HepG2 (cell line): ENCODE measurements at regions not wholly inside any gene's neighbourhood (a gene's known extent, or its start where the extent isn't known, plus 50 kb on each side); places are given as distances from the start of the nearest gene placed in this dataset.

Experiments
- ATAC-seq: fragments of 200-7000 bp; cut with Tn5 transposase; 3 replicates; pipeline ENCODE4 v1.9.1; 2020; ENCODE audit warnings: mild to moderate bottlenecking, moderate library complexity
- BruUV-seq: library from RNA; stranded (reverse); fragments of 400-500 nt; replicated peaks from 2 replicates; lab custom pipeline; 2021; lab: Mats Ljungman, UMichigan
- CTCF ChIA-PET: fragments of 300-600 bp; formaldehyde crosslinking; extraction: SDS; loops from one replicate; lab custom pipeline; 2021; ENCODE audit warnings: low total read pairs, inconsistent platforms, low intra/inter-chr PET ratio; lab: Yijun Ruan, JAX
- POLR2A ChIA-PET: fragments of 350-600 bp; sonication (Branson Sonifier 250); formaldehyde crosslinking; loops from one replicate; lab custom pipeline; 2020; ENCODE audit warnings: antibody characterized with exemption, inconsistent platforms; lab: Yijun Ruan, JAX
- DNase-seq: peaks from one replicate; pipeline ENCODE4 v3.0.0-alpha.2; 2015; ENCODE audit warnings: low spot score
- FAIRE-seq: peaks from 3 replicates; lab custom pipeline; 2011; peaks lifted over from hg19 to GRCh38; lab: Jason Lieb, UNC
- H2AFZ ChIP-seq: one replicate; pipeline ENCODE4 v1.6.1; 2011; ENCODE audit warnings: low read length, inconsistent platforms
- H3K27ac ChIP-seq: fragments of 300-600 bp; 3 replicates; pipeline ENCODE4 v1.8.0; 2011; ENCODE audit warnings: mixed run types, mild to moderate bottlenecking, mixed read lengths, low read length, inconsistent platforms; ENCODE audit not compliant: insufficient read depth; ENCODE audit errors: extremely low read length
- H3K27me3 ChIP-seq, 2 experiments: fragments of 200-600 bp in 1 of 2; 2 replicates in 1 of 2; 3 replicates in 1 of 2; pipeline versions ENCODE4 v1.6.0 to v1.8.0; 2011; ENCODE audit warnings: low read length in 2 of 2, mild to moderate bottlenecking in 2 of 2, moderate library complexity in 2 of 2, inconsistent platforms in 1 of 2; ENCODE audit not compliant: insufficient read depth in 2 of 2, control insufficient read depth in 1 of 2
- H3K36me3 ChIP-seq, 2 experiments: fragments of 200-600 bp in 1 of 2; replicated peaks in 1 of 2; 2 replicates in 1 of 2; 3 replicates in 1 of 2; pipeline versions ENCODE4 v1.5.1 to v1.8.0; 2011; ENCODE audit warnings: low read length in 2 of 2, inconsistent platforms in 1 of 2; ENCODE audit not compliant: insufficient read depth in 2 of 2, control insufficient read depth in 1 of 2
- H3K4me1 ChIP-seq: 2 replicates; pipeline ENCODE4 v1.5.1; 2012; ENCODE audit warnings: low read length, inconsistent platforms; ENCODE audit not compliant: insufficient read depth
- H3K4me2 ChIP-seq: 2 replicates; pipeline ENCODE4 v1.6.0; 2011; ENCODE audit warnings: low read depth, low read length, inconsistent platforms
- H3K4me3 ChIP-seq, 3 experiments: fragments of 200-600 bp in 1 of 3; sonication (generic), shearing (Covaris generic) in 1 of 3; replicated peaks in 1 of 3; 2 replicates each; pipeline ENCODE4 v1.5.1; 2011 to 2016; ENCODE audit warnings: low read length in 3 of 3, inconsistent platforms in 2 of 3, low read depth in 2 of 3, mild to moderate bottlenecking in 2 of 3, control low read depth in 1 of 3, mixed read lengths in 1 of 3; ENCODE audit not compliant: insufficient read depth in 1 of 3
- H3K79me2 ChIP-seq: one replicate; pipeline ENCODE4 v1.6.1; 2011; ENCODE audit warnings: low read length, inconsistent platforms; ENCODE audit not compliant: insufficient read depth
- H3K9ac ChIP-seq: 2 replicates; pipeline ENCODE4 v1.6.0; 2011; ENCODE audit warnings: mild to moderate bottlenecking, low read depth, low read length, inconsistent platforms; ENCODE audit not compliant: insufficient read depth
- H3K9me3 ChIP-seq: 2 replicates; pipeline ENCODE4 v1.5.1; 2012; ENCODE audit warnings: mild to moderate bottlenecking, low read length
- H4K20me1 ChIP-seq: 2 replicates; pipeline ENCODE4 v1.6.0; 2011; ENCODE audit warnings: inconsistent platforms, mild to moderate bottlenecking, low read length, moderate library complexity; ENCODE audit not compliant: insufficient read depth
- ATF3 ChIP-seq: sonication (generic); formaldehyde crosslinking; IDR thresholded peaks from 2 replicates; pipeline ENCODE4 v1.4.0; 2020; ENCODE audit warnings: missing genetic modification reagents
- CREB3 ChIP-seq: sonication (generic); formaldehyde crosslinking; IDR thresholded peaks from 2 replicates; pipeline ENCODE4 v1.5.0; 2020; ENCODE audit warnings: missing genetic modification reagents
- JARID2 ChIP-seq: sonication (generic); formaldehyde crosslinking; IDR thresholded peaks from 2 replicates; pipeline ENCODE4 v1.8.1; 2023; ENCODE audit warnings: missing genetic modification reagents, inconsistent platforms; ENCODE audit not compliant: insufficient replicate concordance
- MAF1 ChIP-seq: sonication (generic); formaldehyde crosslinking; IDR thresholded peaks from 2 replicates; pipeline ENCODE4 v1.5.0; 2020; ENCODE audit warnings: missing genetic modification reagents, borderline replicate concordance
- NCOA5 ChIP-seq: sonication (generic); formaldehyde crosslinking; IDR thresholded peaks from 2 replicates; pipeline ENCODE4 v1.4.0; 2020; ENCODE audit warnings: missing genetic modification reagents
- PATZ1 ChIP-seq: sonication (generic); formaldehyde crosslinking; IDR thresholded peaks from 2 replicates; pipeline ENCODE4 v1.4.0; 2020; ENCODE audit warnings: missing genetic modification reagents
- RELA ChIP-seq: sonication (generic); formaldehyde crosslinking; IDR thresholded peaks from 2 replicates; pipeline ENCODE4 v1.4.0; 2020; ENCODE audit warnings: missing genetic modification reagents
- TMF1 ChIP-seq: sonication (generic); formaldehyde crosslinking; IDR thresholded peaks from 2 replicates; pipeline ENCODE4 v1.8.1; 2022; ENCODE audit warnings: low read depth, missing genetic modification reagents
- TRIM24 ChIP-seq: sonication (generic); formaldehyde crosslinking; IDR thresholded peaks from 2 replicates; pipeline ENCODE4 v1.8.0; 2022; ENCODE audit warnings: mild to moderate bottlenecking, missing genetic modification reagents
- ZBED4 ChIP-seq: sonication (generic); formaldehyde crosslinking; IDR thresholded peaks from 2 replicates; pipeline ENCODE4 v1.4.0; 2020; ENCODE audit warnings: missing genetic modification reagents, borderline replicate concordance
- ZBTB10 ChIP-seq: sonication (generic); formaldehyde crosslinking; IDR thresholded peaks from 2 replicates; pipeline ENCODE4 v1.4.0; 2020; ENCODE audit warnings: missing genetic modification reagents, borderline replicate concordance
- ZMYM4 ChIP-seq: sonication (generic); formaldehyde crosslinking; IDR thresholded peaks from 2 replicates; pipeline ENCODE4 v1.8.1; 2023; ENCODE audit warnings: mild to moderate bottlenecking, missing genetic modification reagents
- ZNF562 ChIP-seq: sonication (generic); formaldehyde crosslinking; IDR thresholded peaks from 2 replicates; pipeline ENCODE4 v1.8.0; 2022; ENCODE audit warnings: missing genetic modification reagents, borderline replicate concordance
- ZNF775 ChIP-seq: sonication (generic); formaldehyde crosslinking; IDR thresholded peaks from 2 replicates; pipeline ENCODE4 v1.4.0; 2020; ENCODE audit warnings: missing genetic modification reagents, mild to moderate bottlenecking, moderate library complexity, borderline replicate concordance
- ZSCAN30 ChIP-seq: sonication (generic); formaldehyde crosslinking; IDR thresholded peaks from 2 replicates; pipeline ENCODE4 v1.5.0; 2020; ENCODE audit warnings: mild to moderate bottlenecking, missing genetic modification reagents
- WGBS: methylation state at CpG from one replicate; pipeline ENCODE4 v1.1.6; 2017; ENCODE audit warnings: low lambda C conversion rate; 5-methylcytosine and 5-hydroxymethylcytosine counted together
- in situ Hi-C: cut with HindIII; loops from 2 replicates; pipeline ENCODE4 v1.10.0; 2017; ENCODE audit warnings: low pct_unique_long_range_greater_than_20kb; ENCODE audit not compliant: extremely low pct_ligation_motif_present
- intact Hi-C: fragments of 100-400 bp; cut with micrococcal nuclease; formaldehyde crosslinking; loops from one replicate; pipeline ENCODE4 v1.10.0; 2022; ENCODE audit not compliant: unreplicated experiment

- H3K4me2 ChIP-seq = no peak overlapping the region
- H3K9me3 ChIP-seq = no peaks in the 10 kb centered on the region
- H3K36me3 ChIP-seq = no peaks in the 10 kb centered on the region
- no peak overlapping the region for H3K27ac ChIP-seq
- CTCF ChIA-PET = no interaction called here
- no TSS peak for BruUV-seq
- H3K4me3 ChIP-seq = no peak overlapping the region
- POLR2A ChIA-PET = no interaction called here
- in situ Hi-C loops (no loop called here), intact Hi-C loops (no loop called here)
- H2AFZ ChIP-seq = no peak overlapping the region
- no peak for ATAC-seq
- H3K79me2 ChIP-seq = no peaks in the 10 kb centered on the region
- H3K9ac ChIP-seq = no peak overlapping the region
- no peaks in the 10 kb centered on the region for H4K20me1 ChIP-seq
- WGBS = 100% methylated on average over 2 of the region's 2 CpGs
- no peaks in the 10 kb centered on the region for H3K4me1 ChIP-seq
- H3K27me3 ChIP-seq = no peaks in the 10 kb centered on the region; a peak in 1 of 5 replicates
- DNase-seq = no peak
- FAIRE-seq = no peak
- no peak for TF ChIP-seq ZBTB10 (CRISPR knock-in tag)
- TF ChIP-seq TMF1 (CRISPR knock-in tag) = no peak
- no peak for TF ChIP-seq ZNF562 (CRISPR knock-in tag)
- no peak for TF ChIP-seq TRIM24
- TF ChIP-seq MAF1 (CRISPR knock-in tag) = no peak
- no peak for TF ChIP-seq ZMYM4
- TF ChIP-seq RELA = no peak
- no peak for TF ChIP-seq NCOA5 (CRISPR knock-in tag)
- TF ChIP-seq PATZ1 = no peak
- TF ChIP-seq ZSCAN30 (CRISPR knock-in tag) = no peak
- no peak for TF ChIP-seq ATF3 (CRISPR knock-in tag)
- TF ChIP-seq ZBED4 (CRISPR knock-in tag) = no peak
- TF ChIP-seq ZNF775 (CRISPR knock-in tag) = no peak
- no peak for TF ChIP-seq JARID2 (CRISPR knock-in tag)
- TF ChIP-seq CREB3 = no peak
Measured at GRCh38 chr1:224864006-224864405, 65.5 kb upstream of the DNAH14 start.
